ENCODE measurements at regions not wholly inside any gene's neighbourhood (a gene's known extent, or its start where the extent isn't known, plus 50 kb on each side); places are given as distances from the start of the nearest gene placed in this dataset.
"Not testable (repeated sequence)": the region's sequence is repeated elsewhere in the genome, so short reads cannot be mapped to it uniquely, and the experiment has no call there.

DNA sequence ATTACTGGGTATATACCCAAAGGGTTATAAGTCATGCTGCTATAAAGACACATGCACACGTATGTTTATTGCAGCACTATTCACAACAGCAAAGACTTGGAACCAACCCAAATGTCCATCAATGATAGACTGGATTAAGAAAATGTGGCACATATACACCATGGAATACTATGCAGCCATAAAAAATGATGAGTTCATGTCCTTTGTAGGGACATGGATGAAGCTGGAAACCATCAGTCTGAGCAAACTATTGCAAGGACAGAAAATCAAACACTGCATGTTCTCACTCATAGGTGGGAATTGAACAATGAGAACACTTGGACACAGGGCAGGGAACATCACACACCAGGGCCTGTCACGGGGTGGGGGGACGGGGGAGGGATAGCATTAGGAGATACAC, 254.9 kb upstream of the AGTR2 start:
- TF ChIP-seq, protein P1, sequence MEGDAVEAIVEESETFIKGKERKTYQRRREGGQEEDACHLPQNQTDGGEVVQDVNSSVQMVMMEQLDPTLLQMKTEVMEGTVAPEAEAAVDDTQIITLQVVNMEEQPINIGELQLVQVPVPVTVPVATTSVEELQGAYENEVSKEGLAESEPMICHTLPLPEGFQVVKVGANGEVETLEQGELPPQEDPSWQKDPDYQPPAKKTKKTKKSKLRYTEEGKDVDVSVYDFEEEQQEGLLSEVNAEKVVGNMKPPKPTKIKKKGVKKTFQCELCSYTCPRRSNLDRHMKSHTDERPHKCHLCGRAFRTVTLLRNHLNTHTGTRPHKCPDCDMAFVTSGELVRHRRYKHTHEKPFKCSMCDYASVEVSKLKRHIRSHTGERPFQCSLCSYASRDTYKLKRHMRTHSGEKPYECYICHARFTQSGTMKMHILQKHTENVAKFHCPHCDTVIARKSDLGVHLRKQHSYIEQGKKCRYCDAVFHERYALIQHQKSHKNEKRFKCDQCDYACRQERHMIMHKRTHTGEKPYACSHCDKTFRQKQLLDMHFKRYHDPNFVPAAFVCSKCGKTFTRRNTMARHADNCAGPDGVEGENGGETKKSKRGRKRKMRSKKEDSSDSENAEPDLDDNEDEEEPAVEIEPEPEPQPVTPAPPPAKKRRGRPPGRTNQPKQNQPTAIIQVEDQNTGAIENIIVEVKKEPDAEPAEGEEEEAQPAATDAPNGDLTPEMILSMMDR (IDR thresholded peaks at IDR 0.05): not testable (repeated sequence)
- not testable (repeated sequence) for TF ChIP-seq POLR2A (IDR thresholded peaks at IDR 0.05)
